Stimulated activated CD4-positive, alpha-beta T cell treated with anti-CD3 and anti-CD28 coated beads, Interleukin-4, amount 100 ng/mL, for 4 hours (primary cell): ENCODE measurements at regions not wholly inside any gene's neighbourhood (a gene's known extent, or its start where the extent isn't known, plus 50 kb on each side); places are given as distances from the start of the nearest gene placed in this dataset.
"Not testable (repeated sequence)": the region's sequence is repeated elsewhere in the genome, so short reads cannot be mapped to it uniquely, and the experiment has no call there.

ENCODE experiments used
- DNase-seq, 2 experiments: peaks; one replicate each; pipeline ENCODE4 v3.0.0-alpha.2; 2020

- DNase-seq, result no peak
Observed at GRCh38 chr1:157249326-157249725, 111.1 kb upstream of the ETV3 start.

GRCh38 chr1:157247764-157248049, 109.5 kb upstream of the ETV3 start:
- DNase-seq, result not testable (repeated sequence)

GRCh38 chr1:157247005-157247763, 109.0 kb upstream of the ETV3 start:
- DNase-seq, result no peak

GRCh38 chr1:157245823-157246222, 107.6 kb upstream of the ETV3 start:
- no peak for DNase-seq

GRCh38 chr1:157241185-157241538, 103.0 kb upstream of the ETV3 start:
- DNase-seq, result no peak

- DNase-seq, result no peak
Observed at GRCh38 chr1:157240495-157241184, 102.4 kb upstream of the ETV3 start.

- DNase-seq, result no peak
Observed at GRCh38 chr1:157239936-157240335, 101.7 kb upstream of the ETV3 start.

GRCh38 chr1:157238585-157238984, 100.4 kb upstream of the ETV3 start:
- DNase-seq, result no peak

GRCh38 chr1:157237981-157238380, 99.8 kb upstream of the ETV3 start:
- no peak for DNase-seq

- no peak for DNase-seq
Observed at GRCh38 chr1:157237522-157237921, 99.3 kb upstream of the ETV3 start.

GRCh38 chr1:157236072-157236471, 97.9 kb upstream of the ETV3 start:
- DNase-seq, result no peak

- no peak for DNase-seq
Observed at GRCh38 chr1:157235307-157235706, 97.1 kb upstream of the ETV3 start.

- DNase-seq, result no peak
Observed at GRCh38 chr1:157234705-157235273, 96.6 kb upstream of the ETV3 start.

- DNase-seq, result no peak
Observed at GRCh38 chr1:157233131-157233530, 94.9 kb upstream of the ETV3 start.

- no peak for DNase-seq
Observed at GRCh38 chr1:157231846-157232525, 93.8 kb upstream of the ETV3 start.

- no peak for DNase-seq
Observed at GRCh38 chr1:157230500-157230899, 92.3 kb upstream of the ETV3 start.

GRCh38 chr1:157227700-157228099, 89.5 kb upstream of the ETV3 start:
- no peak for DNase-seq

GRCh38 chr1:157226739-157227138, 88.5 kb upstream of the ETV3 start:
- DNase-seq, result no peak

GRCh38 chr1:157219600-157219999, 81.4 kb upstream of the ETV3 start:
- no peak for DNase-seq

- no peak for DNase-seq
Observed at GRCh38 chr1:157219182-157219581, 81.0 kb upstream of the ETV3 start.

GRCh38 chr1:157218671-157219070, 80.5 kb upstream of the ETV3 start:
- DNase-seq, result no peak

- no peak for DNase-seq
Observed at GRCh38 chr1:157217486-157217885, 79.3 kb upstream of the ETV3 start.

GRCh38 chr1:157213836-157214235, 75.6 kb upstream of the ETV3 start:
- DNase-seq, result no peak

GRCh38 chr1:157209514-157209913, 71.3 kb upstream of the ETV3 start:
- no peak for DNase-seq
